Lower leg skin (tissue), 3 donors: ENCODE measurements at regions not wholly inside any gene's neighbourhood (a gene's known extent, or its start where the extent isn't known, plus 50 kb on each side); places are given as distances from the start of the nearest gene placed in this dataset.

ENCODE experiments used
- CTCF ChIP-seq, 3 donors: fragments of 450-650 bp; IDR thresholded peaks; one replicate each; pipeline ENCODE4 v1.5.1; 2016; ENCODE audit warnings: antibody characterized with exemption in 3 of 3, mild to moderate bottlenecking in 3 of 3, moderate library complexity in 2 of 3
- POLR2A ChIP-seq, 2 donors: fragments of 450-650 bp; IDR thresholded peaks; one replicate each; pipeline ENCODE4 v1.6.1; 2016 to 2017; ENCODE audit warnings: antibody characterized with exemption in 2 of 2, mild to moderate bottlenecking in 1 of 2, moderate library complexity in 1 of 2

- TF ChIP-seq POLR2A (IDR thresholded peaks at IDR 0.05) (no peak), CTCF (IDR thresholded peaks at IDR 0.05) (no peak)
These were observed 110.7 kb downstream of the UTRN start for GRCh38 chr6:144395826-144396225.
